ENCODE measurements at regions not wholly inside any gene's neighbourhood (a gene's known extent, or its start where the extent isn't known, plus 50 kb on each side); places are given as distances from the start of the nearest gene placed in this dataset.

DNA sequence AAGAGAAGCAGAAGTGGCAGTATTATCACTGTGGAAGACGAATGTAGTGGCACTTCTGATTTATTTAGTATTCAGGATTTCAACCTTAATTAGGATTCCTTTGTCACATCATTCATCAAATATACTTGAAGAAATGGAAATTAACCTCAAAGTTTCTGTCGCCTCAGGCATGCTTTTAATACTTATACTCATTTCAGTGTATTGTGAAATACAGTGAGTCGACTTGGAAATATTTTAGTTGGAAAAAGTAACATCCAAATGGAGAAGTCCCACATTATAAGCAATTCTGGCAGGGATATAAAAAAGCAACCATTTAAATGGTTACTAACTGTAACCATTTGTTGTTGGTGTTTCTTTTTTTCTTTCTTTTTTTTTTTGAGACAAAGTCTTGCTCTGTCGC lies 648.8 kb downstream of the ARL4A start:
- FAIRE-seq: no peak

DNA sequence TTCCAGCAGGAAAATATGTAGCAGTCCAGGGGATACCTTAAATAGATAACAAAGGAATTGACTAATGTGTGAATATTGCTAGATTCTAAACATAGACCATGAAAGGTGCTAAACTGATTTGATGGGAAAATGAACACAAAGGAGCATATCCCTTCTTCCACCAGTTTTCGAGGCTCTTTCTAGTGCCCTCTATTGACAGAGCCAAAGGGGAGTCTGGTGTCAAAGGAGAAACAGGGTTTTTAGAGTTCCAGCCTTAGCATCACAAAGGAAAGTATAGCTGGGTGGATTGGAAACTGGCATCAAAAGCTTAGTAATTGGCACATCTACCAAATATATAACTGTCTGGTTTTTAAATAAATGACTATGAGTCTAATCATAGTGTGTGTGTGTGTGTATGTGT lies 636.8 kb downstream of the ETV1 start:
- FAIRE-seq: no peak

DNA sequence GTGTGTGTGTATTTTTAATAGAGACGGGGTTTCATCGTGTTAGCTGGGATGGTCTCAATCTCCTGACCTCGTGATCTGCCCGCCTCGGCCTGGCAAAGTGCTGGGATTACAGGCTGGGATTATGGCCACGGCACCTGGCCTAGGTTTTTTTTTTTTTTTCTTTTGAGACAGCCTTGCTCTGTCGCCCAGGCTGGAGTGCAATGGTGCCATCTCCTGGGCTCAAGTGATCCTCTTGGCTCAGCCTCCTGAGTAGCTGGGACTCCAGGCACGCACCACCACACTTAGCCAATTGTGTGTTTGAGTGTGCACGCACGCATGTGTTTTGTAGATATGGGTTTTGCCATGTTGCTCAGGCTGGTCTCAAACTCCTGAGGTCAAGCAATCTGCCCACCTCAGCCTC lies 629.8 kb downstream of the ETV1 start:
- FAIRE-seq: no peak

DNA sequence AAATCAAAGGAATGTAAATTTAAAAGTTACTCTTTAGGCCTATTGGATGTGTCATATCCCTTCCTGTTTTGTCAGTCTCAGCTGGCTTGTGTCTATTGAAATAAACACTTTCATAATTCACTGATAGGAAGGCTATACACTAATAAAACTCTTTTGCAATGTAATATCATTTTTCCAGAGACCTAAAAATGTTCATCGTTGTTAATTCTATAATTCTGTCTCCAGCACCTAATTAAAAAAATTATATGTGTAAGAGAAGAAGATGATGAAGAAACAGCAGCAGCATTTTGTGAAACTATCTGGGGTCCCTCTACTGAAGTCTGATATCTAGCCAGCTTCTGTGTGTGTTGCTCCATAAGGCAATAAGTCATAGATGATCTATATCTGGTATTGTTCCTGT lies 602.7 kb downstream of the ETV1 start:
- no peak for FAIRE-seq

DNA sequence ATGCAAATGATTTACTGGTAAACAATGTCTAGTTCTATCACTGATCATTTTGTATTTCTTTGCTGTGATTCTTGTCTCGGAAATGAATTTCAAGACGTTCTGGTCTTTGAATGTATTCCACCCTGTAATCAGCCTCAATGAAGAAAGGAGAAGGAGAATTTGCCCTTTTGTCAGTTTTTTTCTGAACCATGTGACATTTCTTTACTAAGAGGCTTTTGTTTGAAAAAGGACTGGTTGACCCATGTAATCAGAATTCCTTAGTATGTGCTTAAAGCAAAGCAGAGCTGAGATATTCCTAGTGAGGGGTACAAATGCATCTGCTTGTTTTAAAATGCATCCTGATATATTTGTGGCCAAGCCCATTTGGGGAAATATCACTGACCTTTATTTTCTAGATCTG lies 581.6 kb downstream of the ETV1 start:
- FAIRE-seq: no peak

DNA sequence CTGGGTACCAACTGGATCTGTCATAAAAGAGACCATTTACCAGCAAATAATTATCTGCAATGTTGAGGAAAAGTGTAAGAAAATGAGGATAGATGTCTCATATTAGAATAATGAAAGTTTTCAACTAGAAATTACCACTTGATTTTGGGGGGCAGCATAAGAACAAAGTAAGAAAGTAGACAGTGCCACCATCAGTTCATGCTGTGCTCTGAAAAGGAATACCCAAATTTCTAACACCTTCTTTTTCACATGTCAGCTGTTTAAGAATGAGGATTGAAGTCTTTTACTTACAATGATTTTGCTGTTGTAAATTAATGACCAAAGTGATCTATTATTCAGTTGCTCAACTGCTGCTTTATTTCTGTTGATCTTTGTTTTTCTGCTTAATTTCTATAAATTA lies 578.3 kb downstream of the ETV1 start:
- no peak for FAIRE-seq

DNA sequence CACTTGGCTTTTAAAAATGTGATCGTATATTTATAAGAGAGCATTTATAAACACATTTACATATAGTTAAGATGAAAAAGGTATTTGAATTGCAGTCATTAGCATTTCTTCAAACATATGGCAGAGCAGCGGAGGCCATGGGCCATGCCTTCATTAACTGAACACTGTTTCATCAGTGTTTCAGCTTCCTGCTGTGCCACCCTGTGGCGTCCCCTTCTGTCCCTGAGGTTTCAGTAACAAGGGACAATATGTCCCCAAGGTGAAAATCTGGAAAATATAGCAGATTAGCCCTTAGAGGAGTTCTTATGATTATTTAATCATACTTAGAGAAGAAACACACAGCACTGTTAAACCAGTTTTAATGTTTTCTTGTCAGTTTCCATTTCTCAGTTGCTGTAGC lies 577.8 kb downstream of the ETV1 start:
- FAIRE-seq: no peak

DNA sequence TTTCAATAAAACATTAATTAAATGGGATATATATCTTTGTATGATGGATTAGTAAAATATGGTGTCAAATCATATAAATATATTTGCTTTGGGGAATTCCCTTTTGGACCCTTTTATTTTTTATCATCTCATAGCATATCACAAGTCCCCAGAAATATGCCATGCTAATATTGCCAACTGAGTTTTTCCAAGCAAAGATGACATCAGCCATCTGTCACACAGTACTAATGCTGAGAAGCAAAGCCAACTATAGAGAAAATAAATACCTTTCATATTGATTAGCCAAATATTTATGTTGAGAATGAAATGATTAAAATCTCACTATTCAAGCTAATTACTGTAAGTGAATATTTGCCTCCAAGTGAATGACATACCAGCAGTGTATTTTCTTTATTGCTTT lies 575.3 kb downstream of the ETV1 start:
- FAIRE-seq: no peak

DNA sequence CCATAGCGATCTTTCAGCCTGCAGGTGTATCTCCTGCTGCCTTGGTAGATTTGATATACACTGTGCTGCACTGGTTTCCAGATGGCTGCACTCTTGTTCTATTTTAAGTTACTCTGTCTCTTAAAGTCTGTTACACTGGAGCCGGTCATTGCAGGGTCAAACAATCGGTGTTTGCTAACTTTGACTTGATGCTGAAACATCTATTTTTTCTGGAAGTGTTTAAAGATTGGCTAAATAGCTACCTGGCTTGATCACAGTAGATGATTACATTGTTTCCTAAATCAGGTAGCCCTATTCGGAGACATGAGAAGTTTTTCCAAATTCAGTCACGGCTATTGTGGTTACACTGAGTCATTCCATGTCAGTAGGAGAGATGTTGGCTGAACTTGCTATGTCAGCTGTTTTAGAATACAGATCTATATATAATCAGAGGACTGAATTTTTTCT lies 574.8 kb downstream of the ETV1 start:
- no peak for FAIRE-seq

DNA sequence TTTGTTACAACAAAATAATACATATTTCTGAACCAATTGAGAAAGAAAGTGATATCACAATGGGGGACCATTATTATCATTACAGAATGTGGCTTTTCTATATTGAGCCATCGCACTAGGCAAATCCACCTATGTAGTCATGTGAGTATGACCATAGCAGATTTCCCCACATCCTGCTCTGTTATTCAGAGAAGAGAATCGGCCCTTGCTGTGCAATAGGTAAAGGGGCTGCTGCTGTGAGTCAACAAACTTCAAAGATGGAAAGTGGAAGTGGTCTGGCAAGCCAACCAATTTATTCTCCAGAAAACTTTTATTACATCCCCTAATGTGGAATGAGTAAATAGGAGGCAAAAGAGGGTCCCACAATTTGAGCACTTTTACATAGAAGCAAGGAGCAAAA lies 573.4 kb downstream of the ETV1 start:
- FAIRE-seq: no peak

DNA sequence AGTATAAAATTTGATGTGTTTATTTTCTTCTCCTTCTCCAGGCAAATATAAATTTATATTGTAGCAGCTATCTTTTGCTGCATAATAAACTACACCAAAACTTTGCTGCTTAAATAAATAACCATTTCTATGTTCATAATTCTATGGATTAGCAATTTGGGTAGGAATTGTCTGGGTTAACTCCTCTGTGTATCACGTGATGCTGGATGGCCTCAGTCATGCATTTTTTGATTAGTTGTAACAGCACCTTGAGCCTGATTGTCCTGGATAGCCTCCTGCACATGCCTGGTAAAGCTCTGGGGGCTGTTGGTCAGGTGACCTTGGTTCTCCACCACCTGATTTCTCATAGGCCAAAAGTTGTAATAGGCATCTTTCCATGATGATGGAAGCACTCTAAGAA lies 572.9 kb downstream of the ETV1 start:
- no peak for FAIRE-seq

DNA sequence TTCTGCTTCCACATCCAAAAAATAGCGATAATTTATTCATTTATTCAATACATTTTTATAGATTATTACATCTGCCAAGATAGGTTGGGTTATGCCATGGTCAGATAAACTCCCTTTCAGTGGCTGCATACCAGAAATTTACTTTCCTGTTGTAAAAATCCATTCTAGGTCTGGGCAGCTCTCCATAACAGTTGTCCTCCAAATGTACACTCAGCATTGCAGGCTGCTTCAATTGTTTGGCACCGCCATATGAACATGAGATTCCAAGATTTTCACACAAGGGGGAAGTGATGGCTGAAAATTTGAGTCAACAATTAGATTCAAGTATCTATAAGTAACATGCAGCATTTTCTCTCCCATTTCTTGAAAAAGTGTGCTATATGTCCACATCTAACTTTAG lies 568.7 kb downstream of the ETV1 start:
- FAIRE-seq: no peak

DNA sequence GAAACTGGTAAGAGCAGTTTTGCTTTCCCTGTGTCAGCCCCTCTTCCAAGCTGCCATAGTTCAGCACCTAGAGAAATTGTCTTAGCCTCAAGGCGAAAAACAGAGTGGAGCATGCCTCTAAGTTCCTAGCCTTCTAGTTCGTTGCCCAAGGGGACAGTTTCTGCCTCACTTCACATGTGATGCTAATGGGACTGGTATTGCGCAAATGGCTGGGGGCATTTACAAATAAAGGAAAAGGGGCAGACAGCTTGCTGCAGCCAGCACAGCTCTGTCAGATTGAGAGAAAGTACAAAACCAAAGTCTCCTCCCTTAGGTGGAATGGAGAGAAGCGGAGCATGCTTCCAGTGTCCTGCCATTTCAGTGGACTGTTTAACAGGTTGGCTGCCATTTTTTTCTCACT lies 567.7 kb downstream of the ETV1 start:
- no peak for FAIRE-seq

DNA sequence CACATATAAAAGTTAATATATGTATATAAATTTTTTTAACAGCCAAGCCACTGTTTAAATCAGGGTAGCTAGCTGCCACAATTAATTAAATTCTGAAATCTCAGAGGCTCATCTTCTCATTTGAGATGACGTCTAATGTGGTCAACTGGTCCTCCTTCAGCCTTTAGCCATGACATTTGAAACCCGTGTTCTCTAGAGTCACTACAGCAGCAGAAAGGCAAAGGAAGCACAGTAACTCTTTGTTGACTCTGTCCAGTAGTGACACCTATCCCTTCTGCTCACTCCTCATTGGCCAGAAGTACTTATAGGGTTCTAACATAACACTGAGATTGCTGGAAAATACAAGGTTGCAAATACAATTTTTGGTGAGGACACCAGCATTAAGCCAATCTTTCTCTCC lies 555.5 kb downstream of the ETV1 start:
- FAIRE-seq: no peak

DNA sequence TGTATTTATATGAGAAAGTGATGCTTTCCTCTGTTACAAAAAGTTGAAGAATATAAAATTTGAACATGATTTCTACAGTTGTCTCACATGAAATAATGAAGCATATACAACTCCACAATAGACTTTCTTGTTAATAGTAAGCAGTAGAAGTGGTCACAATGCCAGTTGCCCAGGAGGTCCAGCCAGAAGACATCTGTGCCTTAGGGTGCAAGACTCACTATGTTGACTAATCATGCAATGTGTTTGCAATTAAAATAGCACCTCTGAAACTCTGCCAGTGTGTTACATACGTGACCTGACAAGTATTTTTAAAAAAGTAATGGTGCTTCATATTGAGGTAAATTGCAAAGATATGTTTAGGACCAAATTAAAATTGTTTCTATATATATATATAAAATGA lies 547.2 kb downstream of the ETV1 start:
- FAIRE-seq: no peak

DNA sequence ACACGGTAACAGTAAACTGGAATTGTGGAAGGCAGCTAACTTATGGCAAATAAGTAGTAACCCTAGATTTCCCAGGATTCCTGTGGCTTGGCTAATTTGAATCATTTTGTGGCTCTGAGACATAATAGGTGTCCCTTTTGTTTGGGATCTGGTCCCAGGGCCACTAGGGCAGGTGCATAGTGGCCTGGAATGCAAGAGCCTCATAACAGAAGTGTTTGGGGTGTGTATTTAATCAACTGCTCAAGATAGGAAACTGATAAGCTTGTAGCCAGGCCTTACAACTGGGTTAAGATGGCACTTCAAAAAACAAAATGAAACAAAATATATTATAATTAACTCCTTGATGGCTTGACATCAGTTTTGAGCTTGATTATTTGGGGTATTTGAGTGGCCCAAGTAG lies 541.8 kb downstream of the ETV1 start:
- no peak for FAIRE-seq

DNA sequence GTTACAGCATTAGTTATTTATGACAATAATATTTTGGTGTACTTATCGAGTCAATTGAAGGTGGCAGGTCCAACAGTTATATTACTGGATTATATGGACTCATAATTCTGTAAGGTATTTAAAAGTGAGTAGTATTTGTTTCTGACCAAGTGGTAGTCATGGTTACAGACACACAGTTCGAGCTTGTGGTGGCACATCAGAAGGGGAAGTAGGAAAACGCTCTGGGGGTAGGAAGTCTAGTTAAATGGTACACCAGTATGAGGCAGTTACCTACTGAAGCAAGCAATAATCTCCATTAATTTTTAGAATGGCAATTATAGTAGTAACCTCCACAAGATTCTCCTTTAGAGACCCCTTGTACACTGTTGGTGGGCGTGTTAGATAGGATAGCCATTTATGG lies 541.2 kb downstream of the ETV1 start:
- FAIRE-seq: no peak

DNA sequence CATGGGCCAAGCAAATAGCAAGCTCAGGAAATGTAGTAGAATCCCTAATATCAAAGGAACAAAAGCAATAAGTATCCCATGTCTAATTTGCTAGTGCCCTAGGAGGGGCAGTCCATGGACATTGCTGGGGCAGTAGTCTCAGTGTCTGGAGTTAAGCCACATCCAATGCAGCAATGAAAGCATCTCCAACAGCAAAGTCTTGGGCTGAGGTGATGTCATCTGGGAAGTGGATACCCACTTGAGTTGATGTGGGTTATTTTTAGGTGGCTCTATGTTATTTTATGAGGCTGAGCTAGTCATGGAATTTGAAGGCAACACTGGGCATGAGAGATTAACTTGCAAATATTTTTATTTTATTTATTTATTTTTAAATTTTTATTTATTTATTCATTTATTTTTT lies 540.0 kb downstream of the ETV1 start:
- no peak for FAIRE-seq

DNA sequence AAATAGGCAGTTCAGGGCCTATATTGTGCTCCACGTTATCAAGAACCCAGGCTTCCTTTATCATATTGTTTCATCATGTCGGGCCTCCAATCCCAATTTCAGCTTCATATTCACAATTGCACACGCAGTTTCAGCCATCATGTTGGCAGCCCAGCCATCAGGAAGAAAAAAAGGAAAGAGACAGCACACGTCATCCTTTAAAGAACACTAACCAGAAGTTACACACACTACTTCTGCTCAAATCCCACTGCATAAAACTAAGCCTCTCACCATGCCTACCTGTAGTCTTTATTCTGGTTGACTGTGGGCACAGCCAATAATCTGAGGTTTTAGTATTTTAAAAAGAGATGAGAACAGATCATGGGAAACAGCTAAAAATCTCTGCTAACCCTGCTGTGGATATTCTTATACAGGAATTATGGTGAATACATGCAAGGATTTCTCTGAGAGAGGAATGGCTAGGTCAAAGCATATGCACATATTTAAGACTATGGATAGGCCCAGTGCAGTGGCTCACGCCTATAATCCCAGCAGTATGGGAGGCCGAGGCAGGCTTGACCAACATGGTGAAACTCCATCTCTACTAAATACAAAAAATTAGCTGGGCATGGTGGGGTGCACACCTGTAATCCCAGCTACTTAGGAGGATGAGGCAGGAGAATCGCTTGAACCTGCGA lies 534.4 kb downstream of the ETV1 start:
- FAIRE-seq: no peak

DNA sequence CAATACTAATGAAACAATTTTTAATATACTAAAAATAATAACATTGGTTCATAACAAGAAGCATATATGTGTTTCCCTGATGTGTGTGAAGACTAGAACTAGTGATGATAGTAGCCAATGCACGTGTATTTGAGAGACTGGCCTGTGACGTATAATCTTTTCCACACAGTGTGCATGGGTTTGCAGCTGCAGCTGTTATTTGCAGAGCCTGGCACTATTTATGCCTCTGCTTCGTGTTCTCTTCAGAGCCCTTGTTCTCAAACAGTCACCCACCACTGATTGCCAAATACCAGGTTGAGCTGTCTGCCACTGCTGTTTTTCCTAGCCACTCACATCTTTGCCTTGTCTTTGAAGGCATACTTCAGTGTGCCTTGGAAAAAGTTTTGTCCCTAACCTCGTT lies 531.7 kb downstream of the ETV1 start:
- FAIRE-seq: no peak

DNA sequence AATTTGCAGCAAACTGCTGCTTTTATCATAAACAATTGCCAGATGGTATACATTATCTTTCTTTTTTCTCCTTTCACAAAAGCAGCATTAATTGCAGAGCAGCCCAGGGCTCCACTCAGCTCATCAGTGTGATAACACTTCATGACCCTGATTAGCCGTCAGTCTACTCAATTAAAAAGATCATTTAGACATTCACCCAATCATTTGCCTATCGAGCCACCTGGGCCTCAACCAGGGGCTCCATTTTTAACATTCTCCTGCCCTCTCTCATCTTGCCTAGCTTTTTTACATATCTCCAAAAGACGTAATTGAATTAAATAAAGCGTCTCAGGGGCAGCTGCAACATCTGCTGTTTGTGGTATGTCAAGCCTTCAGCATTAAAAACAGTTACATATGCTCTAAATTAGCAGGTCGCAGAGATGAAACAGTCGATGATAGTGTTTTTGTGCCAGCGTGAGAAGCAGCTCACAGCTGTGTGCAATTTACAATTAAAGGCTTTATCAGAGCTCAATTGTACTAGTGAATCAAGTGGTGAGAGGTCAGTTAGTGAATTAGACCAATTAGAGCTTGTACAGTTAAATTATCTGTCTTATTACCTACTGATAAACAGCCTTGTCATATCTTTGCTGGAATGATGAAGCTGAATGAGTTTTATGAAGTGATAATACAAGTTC lies 522.5 kb downstream of the ETV1 start:
- no peak for FAIRE-seq

DNA sequence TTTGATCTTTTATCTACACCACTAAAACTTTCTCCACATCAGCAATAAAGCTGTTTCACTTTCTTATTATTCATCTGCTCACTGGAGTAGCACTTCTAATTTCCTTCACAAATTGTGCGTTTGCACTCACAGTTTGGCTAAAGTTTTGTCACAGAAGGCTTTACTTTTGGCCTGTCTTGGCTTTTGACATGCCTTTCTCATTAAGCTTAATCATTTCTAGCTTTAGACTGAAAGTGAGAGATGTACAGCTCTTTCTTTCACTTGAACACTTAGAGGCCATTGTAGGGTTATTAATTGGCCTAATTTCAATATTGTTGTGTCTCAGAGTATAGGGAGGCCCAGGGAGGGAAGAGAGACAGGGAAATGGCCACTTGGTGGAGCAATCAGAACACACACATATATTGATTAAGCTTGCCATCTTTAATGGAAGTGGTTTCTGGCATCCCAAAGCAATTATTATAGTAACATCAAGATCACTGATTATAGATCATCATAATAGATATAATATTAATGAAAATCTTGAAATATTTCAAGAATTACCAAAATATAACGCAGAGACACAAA lies 512.5 kb downstream of the ETV1 start:
- no peak for FAIRE-seq

DNA sequence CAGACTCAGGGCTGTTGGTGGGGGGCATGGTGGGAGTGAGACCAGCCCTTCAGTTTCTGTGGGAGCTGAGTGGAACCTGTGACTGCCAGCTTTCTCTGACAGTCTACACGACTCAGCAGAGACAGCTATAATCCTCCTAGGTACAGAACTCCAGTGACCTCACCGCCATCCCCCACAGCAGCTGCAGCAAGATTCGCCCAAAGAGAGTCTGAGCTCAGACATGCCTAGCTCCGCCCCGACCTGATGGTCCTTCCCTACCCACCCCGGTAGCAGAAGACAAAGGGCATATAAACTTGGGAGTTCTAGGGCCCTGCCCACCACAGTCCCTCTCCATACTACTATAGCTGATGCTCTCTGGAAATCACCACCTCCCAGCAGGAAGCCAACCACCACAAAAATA lies 500.1 kb downstream of the ETV1 start:
- FAIRE-seq: no peak

DNA sequence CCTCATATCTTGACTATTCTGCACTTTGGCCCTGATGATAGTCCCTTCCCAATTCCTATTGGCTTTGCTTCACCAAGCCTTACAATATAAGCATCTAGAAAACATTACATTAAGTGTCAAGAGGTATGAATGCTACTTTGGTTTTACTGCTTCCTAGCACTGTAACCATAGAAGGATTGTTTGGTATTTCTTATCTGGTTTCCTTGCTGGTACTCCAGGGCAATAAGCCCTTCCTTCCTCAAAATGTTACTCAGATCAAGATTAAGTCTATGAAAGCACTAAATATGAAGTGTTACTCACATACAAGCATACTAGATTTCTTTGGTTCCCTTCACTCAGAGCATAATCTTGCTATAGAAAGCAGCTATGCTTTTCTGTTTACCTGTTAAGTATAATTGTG lies 492.5 kb downstream of the ETV1 start:
- FAIRE-seq: no peak

DNA sequence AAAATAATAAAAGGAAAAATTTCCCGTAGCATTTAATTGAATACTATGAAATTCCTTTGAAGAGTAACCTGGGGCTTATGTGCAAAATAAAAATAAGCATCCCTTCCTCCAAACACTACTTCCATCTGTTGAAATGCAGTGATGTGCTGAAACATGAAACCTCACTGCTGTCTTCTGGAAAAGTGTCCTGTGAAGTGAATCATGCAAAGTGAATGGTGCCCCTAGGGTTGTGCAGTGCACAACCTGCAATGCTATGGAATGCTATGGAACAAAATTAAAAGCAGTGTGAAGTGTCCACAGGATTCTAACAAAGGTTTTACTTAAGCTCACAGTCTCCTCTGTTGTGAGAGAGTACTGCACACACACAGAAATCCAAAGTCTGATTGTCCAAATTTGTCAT lies 480.9 kb downstream of the ETV1 start:
- no peak for FAIRE-seq

All from TTC549 (cell line).